AG08396 (cell line): ENCODE measurements at regions not wholly inside any gene's neighbourhood (a gene's known extent, or its start where the extent isn't known, plus 50 kb on each side); places are given as distances from the start of the nearest gene placed in this dataset.
"Not testable (repeated sequence)": the region's sequence is repeated elsewhere in the genome, so short reads cannot be mapped to it uniquely, and the experiment has no call there.

Experiments used
- DNase-seq: peaks from one replicate; pipeline ENCODE4 v3.0.0; 2012; ENCODE audit warnings: low spot score, mixed read lengths

- not testable (repeated sequence) for DNase-seq
Observed at GRCh38 chr19:28294975-28295374, 918.0 kb downstream of the UQCRFS1 start.

GRCh38 chr19:28294395-28294794 lies 918.6 kb downstream of the UQCRFS1 start:
- no peak for DNase-seq

- DNase-seq = no peak
Observed at GRCh38 chr19:28293685-28294084, 919.3 kb downstream of the UQCRFS1 start.

DNA sequence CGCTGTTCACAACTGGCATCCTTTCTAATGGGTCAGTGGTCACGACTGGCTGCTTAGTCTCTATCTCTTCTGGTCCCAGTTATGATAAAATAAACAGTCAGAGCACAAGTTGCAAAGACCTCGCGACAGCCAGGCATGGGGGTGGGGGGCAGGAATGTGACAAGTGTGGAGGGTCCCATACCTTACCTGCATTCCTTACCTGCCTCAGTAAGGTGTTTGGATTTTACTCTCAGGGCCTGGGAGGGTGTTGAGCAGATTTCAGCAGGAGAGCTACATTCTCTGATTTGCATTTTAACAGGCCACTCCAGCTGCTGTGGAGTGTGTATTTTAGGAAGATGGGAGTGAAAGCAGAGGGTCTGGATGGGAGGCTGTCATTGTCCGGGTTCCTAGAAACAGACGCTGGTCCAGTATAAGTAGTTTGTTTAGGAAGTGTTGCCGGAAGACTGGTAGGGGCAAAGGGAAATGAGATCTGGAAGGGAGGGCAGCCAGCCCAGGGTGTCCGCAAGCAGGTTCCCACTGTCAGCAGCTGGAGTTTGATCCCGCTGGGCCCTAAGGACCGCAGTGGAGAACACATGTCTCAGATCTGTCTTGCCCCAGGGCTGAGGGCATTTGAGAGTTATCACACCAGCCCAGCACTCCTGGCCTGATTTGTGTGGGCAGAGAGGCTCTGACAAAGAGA lies 920.0 kb downstream of the UQCRFS1 start:
- no peak for DNase-seq

- no peak for DNase-seq
Observed at GRCh38 chr19:28291874-28292273, 921.1 kb downstream of the UQCRFS1 start.

DNA sequence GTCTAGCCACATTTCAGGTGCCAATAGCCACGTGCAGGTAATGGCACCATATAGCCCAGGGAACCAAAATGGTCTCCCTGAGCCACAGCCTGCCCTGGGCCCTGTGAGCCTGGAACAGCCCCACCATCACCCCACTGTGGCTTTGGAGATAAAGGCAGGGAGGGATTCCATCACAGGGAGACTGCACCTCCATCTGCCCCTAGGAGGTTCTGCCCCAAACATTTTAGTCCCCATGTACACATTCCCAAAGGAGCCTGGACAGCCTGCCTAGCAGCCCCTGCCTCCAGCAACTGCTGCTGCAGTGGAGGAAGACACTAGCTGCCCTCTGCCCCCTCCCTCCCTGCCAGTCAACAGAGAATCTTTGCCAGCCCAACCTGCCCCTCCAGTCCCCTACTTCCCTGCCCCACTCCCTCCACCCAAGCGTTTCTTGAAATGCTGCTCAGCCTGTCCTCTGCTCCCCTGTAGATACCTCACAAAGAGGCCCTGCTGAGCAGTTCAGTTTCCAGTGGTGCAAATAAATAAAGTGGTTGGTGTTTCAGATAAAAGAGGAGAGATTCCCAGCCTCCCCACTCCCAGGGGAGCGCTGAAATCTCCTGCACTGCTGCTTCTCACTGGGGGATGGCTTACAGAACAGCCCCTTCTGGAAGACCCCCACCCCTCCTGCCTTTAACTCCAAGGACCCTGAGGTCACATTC lies 921.8 kb downstream of the UQCRFS1 start:
- no peak for DNase-seq

- peak; percentile 16 for DNase-seq
Observed at GRCh38 chr19:28289295-28290063, 923.5 kb downstream of the UQCRFS1 start.

- no peak for DNase-seq
Observed at GRCh38 chr19:28288572-28289264, 924.2 kb downstream of the UQCRFS1 start.

DNA sequence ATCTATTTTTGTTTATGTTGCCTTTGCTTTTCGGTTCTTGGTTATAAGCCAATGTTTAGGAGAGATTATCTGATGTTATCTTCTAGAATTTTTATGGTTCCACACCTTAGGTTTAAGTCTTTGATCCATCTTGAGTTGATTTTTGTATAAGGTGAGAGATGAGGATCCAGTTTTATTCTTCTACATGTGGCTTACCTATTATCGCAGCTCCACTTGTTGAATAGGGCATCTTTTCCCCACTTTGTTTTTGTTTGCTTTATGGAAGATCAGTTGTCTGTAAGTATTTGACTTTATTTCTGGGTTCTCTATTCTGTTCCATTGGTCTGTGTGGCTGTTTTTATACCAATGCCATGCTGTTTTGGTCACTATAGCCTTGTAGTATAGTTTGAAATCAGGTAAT lies 927.0 kb downstream of the UQCRFS1 start:
- DNase-seq = no peak

DNA sequence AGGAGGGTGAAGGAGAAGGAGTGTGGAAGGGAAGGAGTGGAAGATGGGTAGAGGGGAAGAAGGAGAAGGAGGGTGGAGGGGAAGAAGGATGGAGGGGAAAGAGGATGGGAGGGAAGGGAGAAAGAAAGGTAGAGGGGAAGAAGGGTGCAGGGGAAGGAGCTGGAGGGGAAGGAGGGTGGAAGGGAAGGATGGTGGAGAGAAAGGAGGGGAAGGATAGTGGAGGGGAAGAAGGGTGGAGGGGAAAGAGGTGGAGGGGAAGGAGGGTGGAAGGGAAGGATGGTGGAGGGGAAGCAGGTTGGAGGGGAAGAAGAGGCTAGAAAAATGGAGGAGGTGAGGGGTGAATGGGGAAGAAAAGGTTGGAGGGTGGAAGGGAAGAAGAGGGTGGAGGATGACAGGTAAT lies 927.9 kb downstream of the UQCRFS1 start:
- DNase-seq = no peak

- no peak for DNase-seq
Observed at GRCh38 chr19:28284389-28284788, 928.6 kb downstream of the UQCRFS1 start.

- no peak for DNase-seq
Observed at GRCh38 chr19:28283592-28283991, 929.4 kb downstream of the UQCRFS1 start.

GRCh38 chr19:28281676-28282075 lies 931.3 kb downstream of the UQCRFS1 start:
- no peak for DNase-seq

GRCh38 chr19:28264556-28264955 lies 948.4 kb downstream of the UQCRFS1 start:
- DNase-seq = no peak

- no peak for DNase-seq
Observed at GRCh38 chr19:28258829-28259228, 954.1 kb downstream of the UQCRFS1 start.

- no peak for DNase-seq
Observed at GRCh38 chr19:28257396-28257795, 955.6 kb downstream of the UQCRFS1 start.

DNA sequence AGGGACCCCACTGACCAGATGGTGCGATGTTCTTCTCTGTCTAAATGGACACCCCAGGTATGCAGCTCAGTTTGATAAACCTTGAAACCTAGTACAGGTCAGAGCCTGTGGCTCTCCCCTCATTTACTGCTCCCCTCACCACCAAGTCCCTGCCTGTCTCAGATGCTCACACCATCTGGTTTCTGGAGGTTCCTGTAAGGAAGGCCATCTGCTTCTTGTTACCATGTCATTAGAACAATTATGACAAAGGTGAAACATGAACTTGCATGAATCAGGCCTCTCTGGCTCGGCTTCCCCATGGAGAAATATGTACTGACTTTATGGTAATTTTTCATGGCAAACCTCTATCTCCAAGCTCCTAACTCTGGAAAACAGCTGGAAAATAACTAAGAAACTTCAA lies 965.7 kb downstream of the UQCRFS1 start:
- no peak for DNase-seq

GRCh38 chr19:28245937-28246336 lies 967.0 kb downstream of the UQCRFS1 start:
- no peak for DNase-seq

- DNase-seq = no peak
Observed at GRCh38 chr19:28244966-28245365, 968.0 kb downstream of the UQCRFS1 start.

DNA sequence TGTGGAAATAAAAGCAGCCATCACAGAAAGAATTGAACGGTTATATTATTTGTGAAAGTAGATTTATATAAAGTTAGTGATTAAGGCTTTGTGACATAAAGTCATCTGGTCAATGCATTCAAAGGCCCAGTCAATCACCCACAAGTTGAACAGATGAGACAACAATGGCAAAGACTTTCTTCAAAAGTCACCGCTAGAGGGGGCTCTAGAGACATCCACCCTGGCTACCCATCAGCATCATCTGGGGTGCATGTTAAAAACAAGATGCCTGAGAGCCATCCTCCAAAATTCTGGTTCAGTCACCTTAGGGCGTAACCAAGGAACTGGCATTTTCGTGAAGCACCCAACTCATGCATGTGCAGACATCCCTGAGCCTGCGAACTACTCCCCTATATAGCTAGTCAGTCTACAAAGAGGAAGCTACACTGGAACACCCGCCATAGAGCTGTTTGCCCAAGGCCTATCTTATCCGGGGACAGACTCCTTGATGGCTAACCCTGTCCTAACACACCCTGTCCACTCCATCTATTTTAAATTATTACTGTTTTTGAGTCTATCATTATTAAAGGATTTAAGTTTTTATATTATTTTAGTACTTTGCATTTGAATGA lies 970.5 kb downstream of the UQCRFS1 start:
- peak; percentile 12 for DNase-seq

- DNase-seq = no peak
Observed at GRCh38 chr19:28239270-28239669, 973.7 kb downstream of the UQCRFS1 start.

DNA sequence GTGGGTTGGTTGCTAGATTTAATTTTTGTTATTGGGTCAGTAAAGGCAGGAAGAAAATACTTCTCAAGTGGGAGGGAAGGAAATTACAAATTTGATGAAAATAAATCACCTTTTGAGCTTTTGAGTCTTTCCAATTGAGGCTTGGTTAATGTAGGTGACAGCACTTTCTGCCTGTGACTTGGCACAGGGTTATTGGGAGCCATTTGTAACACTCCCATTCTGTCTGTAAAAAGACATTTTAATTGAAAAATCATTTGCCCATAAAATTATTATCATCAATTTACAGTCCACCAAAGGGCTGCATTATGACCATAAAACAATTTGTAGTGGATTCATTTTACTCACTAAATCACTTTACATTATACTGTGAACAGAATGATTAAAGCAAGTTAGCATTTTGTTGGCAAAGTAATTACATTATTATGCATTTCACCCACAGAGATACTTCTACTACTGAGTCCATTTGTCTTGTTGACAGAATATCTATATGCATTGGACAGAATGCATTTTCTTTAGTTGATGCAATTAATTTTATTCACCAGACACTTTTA lies 974.6 kb downstream of the UQCRFS1 start:
- DNase-seq = no peak
